GM12878 (cell line): ENCODE measurements at regions not wholly inside any gene's neighbourhood (a gene's known extent, or its start where the extent isn't known, plus 50 kb on each side); places are given as distances from the start of the nearest gene placed in this dataset.

Experiments used
- ATAC-seq: fragments of 200-7000 bp; cut with Tn5 transposase; 3 replicates; pipeline ENCODE4 v1.9.1; 2020; ENCODE audit warnings: mild to moderate bottlenecking, moderate library complexity
- BruUV-seq: library from RNA; stranded (reverse); fragments of 400-500 nt; replicated peaks from 2 replicates; lab custom pipeline; 2021; lab: Mats Ljungman, UMichigan
- CTCF ChIA-PET: fragments of 300-600 bp; sonication (Branson Sonifier 250); formaldehyde crosslinking; extraction: SDS; loops from one replicate; lab custom pipeline; 2021; ENCODE audit warnings: inconsistent platforms; lab: Yijun Ruan, JAX
- POLR2A ChIA-PET: fragments of 350-600 bp; formaldehyde crosslinking; extraction: SDS; loops from one replicate; lab custom pipeline; 2021; ENCODE audit warnings: inconsistent platforms; lab: Charles Lee
- RAD21 ChIA-PET: fragments of 300-600 bp; sonication (Branson Sonifier 250); formaldehyde crosslinking; loops from one replicate; lab custom pipeline; 2023; ENCODE audit warnings: antibody characterized with exemption; ENCODE audit not compliant: unreplicated experiment; lab: Charles Lee
- SMC1A ChIA-PET: fragments of 300-600 bp; sonication (Branson Sonifier 250); formaldehyde crosslinking; loops from one replicate; lab custom pipeline; 2023; ENCODE audit not compliant: unreplicated experiment, uncharacterized antibody; lab: Charles Lee
- DNase-seq: peaks from one replicate; pipeline ENCODE4 v3.0.0-alpha.2; 2011; ENCODE audit warnings: low read depth, low spot score
- FAIRE-seq: peaks from 3 replicates; lab custom pipeline; 2011; peaks lifted over from hg19 to GRCh38; lab: Jason Lieb, UNC
- H2AFZ ChIP-seq: 2 replicates; pipeline ENCODE4 v1.6.0; 2011; ENCODE audit warnings: low read depth, low read length, control low read depth; ENCODE audit not compliant: control insufficient read depth
- H3K27ac ChIP-seq: 2 replicates; pipeline ENCODE4 v1.5.1; 2011; ENCODE audit warnings: control low read depth; ENCODE audit not compliant: control insufficient read depth, insufficient read depth
- H3K27me3 ChIP-seq, 2 experiments: replicated peaks in 1 of 2; 2 replicates each; pipeline versions ENCODE4 v1.6.0 to v1.6.1; 2011; ENCODE audit warnings: low read length in 1 of 2; ENCODE audit not compliant: control insufficient read depth in 2 of 2, insufficient read depth in 2 of 2
- H3K36me3 ChIP-seq, 2 experiments: 2 replicates each; pipeline ENCODE4 v1.5.1; 2011; ENCODE audit warnings: low read length in 1 of 2; ENCODE audit not compliant: control insufficient read depth in 2 of 2, insufficient read depth in 2 of 2
- H3K4me1 ChIP-seq: 2 replicates; pipeline ENCODE4 v1.6.1; 2011; ENCODE audit warnings: mild to moderate bottlenecking, low read length, moderate library complexity, mixed read lengths; ENCODE audit not compliant: control insufficient read depth, insufficient read depth
- H3K4me2 ChIP-seq: 2 replicates; pipeline ENCODE4 v1.6.0; 2011; ENCODE audit warnings: control low read depth; ENCODE audit not compliant: control insufficient read depth, insufficient read depth
- H3K4me3 ChIP-seq: fragments of 200-600 bp; sonication (generic); 2 replicates; pipeline ENCODE4 v1.5.1; 2016
- H3K79me2 ChIP-seq: 2 replicates; pipeline ENCODE4 v1.6.0; 2011; ENCODE audit warnings: low read length; ENCODE audit not compliant: control insufficient read depth, insufficient read depth
- H3K9ac ChIP-seq: 2 replicates; pipeline ENCODE4 v1.8.0; 2011; ENCODE audit warnings: low read length, control low read depth, mixed read lengths; ENCODE audit not compliant: control insufficient read depth, insufficient read depth
- H3K9me3 ChIP-seq: replicated peaks from 3 replicates; pipeline ENCODE4 v1.5.1; 2011; ENCODE audit warnings: mild to moderate bottlenecking, low read length; ENCODE audit not compliant: control insufficient read depth, insufficient read depth
- H4K20me1 ChIP-seq: 2 replicates; pipeline ENCODE4 v1.6.0; 2011; ENCODE audit not compliant: control insufficient read depth, insufficient read depth
- BACH1 ChIP-seq: fragments of 450-650 bp; IDR thresholded peaks from 2 replicates; pipeline ENCODE4 v1.6.1; 2017; ENCODE audit warnings: mild to moderate bottlenecking, borderline replicate concordance
- CHD2 ChIP-seq: IDR thresholded peaks from 2 replicates; pipeline ENCODE4 v1.6.1; 2011; ENCODE audit warnings: low read depth, low read length, improper control_type of control experiment, borderline replicate concordance
- KAT2A ChIP-seq: conservative IDR thresholded peaks from 2 replicates; pipeline ENCODE4 v1.6.1; 2011; ENCODE audit warnings: low read depth, low read length; ENCODE audit not compliant: control insufficient read depth
- LARP7 ChIP-seq: fragments of 450-650 bp; IDR thresholded peaks from 2 replicates; pipeline ENCODE4 v1.6.1; 2017; ENCODE audit warnings: mild to moderate bottlenecking
- MLLT1 ChIP-seq: fragments of 450-650 bp; IDR thresholded peaks from 2 replicates; pipeline ENCODE4 v1.6.1; 2016; ENCODE audit warnings: mild to moderate bottlenecking
- MTA2 ChIP-seq: fragments of 450-650 bp; IDR thresholded peaks from 2 replicates; pipeline ENCODE4 v1.6.1; 2016; ENCODE audit warnings: low read depth, mild to moderate bottlenecking, moderate library complexity
- NFYB ChIP-seq: IDR thresholded peaks from 2 replicates; pipeline ENCODE4 v1.6.1; 2011; ENCODE audit warnings: low read depth, mild to moderate bottlenecking, low read length, improper control_type of control experiment, moderate library complexity; ENCODE audit not compliant: insufficient read depth
- PAX8 ChIP-seq: fragments of 450-650 bp; IDR thresholded peaks from 2 replicates; pipeline ENCODE4 v1.6.1; 2017; ENCODE audit warnings: mild to moderate bottlenecking, moderate library complexity
- PML ChIP-seq: IDR thresholded peaks from 2 replicates; pipeline ENCODE4 v1.6.1; 2012; ENCODE audit warnings: low read length, inconsistent platforms
- POLR2AphosphoS5 ChIP-seq: IDR thresholded peaks from 2 replicates; pipeline ENCODE4 v1.6.1; 2011; ENCODE audit warnings: mild to moderate bottlenecking, low read length, inconsistent platforms
- SMAD5 ChIP-seq: IDR thresholded peaks from 2 replicates; pipeline ENCODE4 v1.6.1; 2016; ENCODE audit warnings: antibody characterized with exemption, low read depth
- SMARCA5 ChIP-seq: fragments of 450-650 bp; IDR thresholded peaks from 2 replicates; pipeline ENCODE4 v1.6.1; 2017; ENCODE audit warnings: mild to moderate bottlenecking
- SREBF1 ChIP-seq: IDR thresholded peaks from 2 replicates; pipeline ENCODE4 v1.6.1; 2012; ENCODE audit warnings: mild to moderate bottlenecking, low read length
- SUZ12 ChIP-seq: fragments of 200-600 bp; sonication (generic); IDR thresholded peaks from one replicate; pipeline ENCODE4 v1.6.1; 2018; ENCODE audit warnings: antibody characterized with exemption, mild to moderate bottlenecking; ENCODE audit not compliant: unreplicated experiment
- TARDBP ChIP-seq: IDR thresholded peaks from 2 replicates; pipeline ENCODE4 v1.6.1; 2016; ENCODE audit warnings: borderline replicate concordance
- YY1 ChIP-seq: IDR thresholded peaks from 2 replicates; pipeline ENCODE4 v1.6.1; 2011; ENCODE audit warnings: low read depth, mild to moderate bottlenecking, low read length
- in situ Hi-C: fragments of 300-500 bp; cut with MboI; formaldehyde crosslinking; loops from 9 replicates; pipeline ENCODE4 v1.14.3; 2018; ENCODE audit warnings: mixed read lengths
- intact Hi-C: fragments of 100-400 bp; cut with micrococcal nuclease; formaldehyde crosslinking; loops from one replicate; pipeline ENCODE4 v1.14.2; 2022; ENCODE audit not compliant: unreplicated experiment

- Histone ChIP-seq H3K36me3 (no peaks in the 10 kb centered on the region), H3K27ac (no peak overlapping the region), H3K9ac (no peak overlapping the region), H3K27me3 (no peaks in the 10 kb centered on the region), H3K4me1 (no peaks in the 10 kb centered on the region; the same call in 1 of the 2 replicates), H2AFZ (no peak overlapping the region), H3K9me3 (no peaks in the 10 kb centered on the region), H3K4me2 (0 out of 2 replicates have a peak overlapping the region, but pooled peaks have one; percentile 13), H3K79me2 (no peaks in the 10 kb centered on the region), H3K4me3 (no peak overlapping the region), H4K20me1 (no peaks in the 10 kb centered on the region)
- ChIA-PET SMC1A (interaction anchor here (1.0 to 1.6 kb wide), 3 partner anchors 13 to 36 kb away, joined by 3 to 4 read pairs (median 4); no protein-coding TSS in a partner anchor), RAD21 (no interaction called here), CTCF (interaction anchor here (0.7 to 0.8 kb wide), 2 partner anchors 48 to 623 kb away, joined by 3 read pairs; no protein-coding TSS in a partner anchor), POLR2A (no interaction called here)
- TF ChIP-seq SMAD5 (no peak), TARDBP (no peak), CHD2 (no peak), SREBF1 (no peak), MTA2 (no peak), BACH1 (no peak), NFYB (no peak), SUZ12 (no peak), PAX8 (no peak), KAT2A (no peak), SMARCA5 (no peak), MLLT1 (no peak), YY1 (no peak), PML (no peak), POLR2AphosphoS5 (no peak), LARP7 (no peak)
- no TSS peak for BruUV-seq
- FAIRE-seq (no peak), DNase-seq (no peak), ATAC-seq (no peak)
- in situ Hi-C loops (no loop called here), intact Hi-C loops (no loop called here)
Observed at GRCh38 chr11:33412241-33412640, 155.1 kb downstream of the HIPK3 start.
